Fibroblast of mammary gland (primary cell): ENCODE measurements at regions not wholly inside any gene's neighbourhood (a gene's known extent, or its start where the extent isn't known, plus 50 kb on each side); places are given as distances from the start of the nearest gene placed in this dataset.
A peak's percentile ranks its signal among the peaks of the same experiment; 100 is the strongest.

Experiments used
- DNase-seq: peaks from one replicate; pipeline ENCODE4 v3.0.0-alpha.2; 2010; ENCODE audit warnings: low read depth
- H3K4me3 ChIP-seq: 2 replicates; pipeline ENCODE4 v1.5.1; 2011; ENCODE audit warnings: low read depth, mild to moderate bottlenecking, low read length, moderate library complexity; ENCODE audit not compliant: control insufficient read depth
- CTCF ChIP-seq: conservative IDR thresholded peaks from 2 replicates; pipeline ENCODE4 v1.5.1; 2011; ENCODE audit warnings: low read depth, low read length, inconsistent platforms; ENCODE audit not compliant: control insufficient read depth, insufficient read depth

GRCh38 chr21:35679076-35679475 is 381.2 kb downstream of the SETD4 start:
- TF ChIP-seq CTCF, result no peak
- DNase-seq, result no peak
- H3K4me3 ChIP-seq, result no peak overlapping the region

- no peak overlapping the region for H3K4me3 ChIP-seq
- no peak for TF ChIP-seq CTCF
- DNase-seq, result no peak
Observed at GRCh38 chr21:35678393-35678792, 381.9 kb downstream of the SETD4 start.

GRCh38 chr21:35677298-35677841 is 383.0 kb downstream of the SETD4 start:
- DNase-seq, result no peak
- H3K4me3 ChIP-seq, result no peak overlapping the region
- no peak for TF ChIP-seq CTCF

GRCh38 chr21:35674895-35675470 is 385.3 kb downstream of the SETD4 start:
- TF ChIP-seq CTCF, result peak; percentile 1
- peak; percentile 20 for DNase-seq
- H3K4me3 ChIP-seq, result no peak overlapping the region

DNA sequence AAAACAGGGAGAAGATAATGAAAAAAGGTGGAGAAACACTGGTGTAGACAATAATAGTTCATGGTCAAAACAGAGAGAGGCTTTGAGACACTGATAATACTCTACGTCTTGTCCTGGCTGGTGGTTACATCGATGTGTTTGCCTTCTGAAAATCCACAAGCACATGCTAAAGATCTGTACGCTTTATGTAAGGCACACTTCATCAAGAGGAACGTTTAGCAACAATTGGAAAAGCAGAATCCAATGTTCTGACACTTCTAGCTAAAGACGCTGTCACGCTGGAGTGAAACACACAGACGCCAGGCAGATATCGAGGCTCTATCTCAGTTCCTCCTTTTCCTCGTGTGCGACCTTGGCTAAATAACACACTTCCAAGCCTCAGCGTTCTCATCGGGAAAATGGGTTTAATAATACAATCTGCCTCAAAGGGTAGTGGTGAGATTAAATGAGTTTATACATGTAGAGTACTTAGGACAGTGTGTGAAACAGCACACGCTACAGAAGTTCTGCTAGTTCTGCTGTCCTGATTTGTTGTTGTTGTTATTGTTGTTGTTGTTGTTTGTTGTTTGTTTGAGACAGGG is 386.1 kb downstream of the SETD4 start:
- no peak for TF ChIP-seq CTCF
- DNase-seq, result no peak

DNA sequence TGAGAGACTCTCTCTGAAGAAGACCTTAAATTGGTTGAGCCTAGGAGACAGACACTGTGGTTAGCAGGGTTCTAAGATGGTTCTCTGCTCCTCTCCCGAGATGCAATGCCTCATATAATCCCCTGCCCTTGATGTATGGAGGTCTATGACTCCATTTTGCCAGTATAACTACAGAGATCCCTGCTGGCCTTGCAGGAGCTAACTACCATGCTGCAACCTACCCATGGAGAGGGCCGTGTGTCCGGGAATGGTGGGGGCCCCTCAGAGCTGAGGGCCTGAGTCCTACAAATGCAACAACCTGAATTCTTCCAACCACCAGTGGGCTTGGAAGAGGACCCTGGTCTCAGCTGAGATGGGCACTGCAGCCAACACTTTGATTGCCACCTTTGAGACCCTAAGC is 388.0 kb downstream of the SETD4 start:
- no peak for DNase-seq
- no peak overlapping the region for H3K4me3 ChIP-seq
- TF ChIP-seq CTCF, result no peak

More for the DNA sequence above, 386.1 kb downstream of the SETD4 start:
- H3K4me3 ChIP-seq, result no peak overlapping the region
